ENCODE measurements at regions not wholly inside any gene's neighbourhood (a gene's known extent, or its start where the extent isn't known, plus 50 kb on each side); places are given as distances from the start of the nearest gene placed in this dataset.

DNA sequence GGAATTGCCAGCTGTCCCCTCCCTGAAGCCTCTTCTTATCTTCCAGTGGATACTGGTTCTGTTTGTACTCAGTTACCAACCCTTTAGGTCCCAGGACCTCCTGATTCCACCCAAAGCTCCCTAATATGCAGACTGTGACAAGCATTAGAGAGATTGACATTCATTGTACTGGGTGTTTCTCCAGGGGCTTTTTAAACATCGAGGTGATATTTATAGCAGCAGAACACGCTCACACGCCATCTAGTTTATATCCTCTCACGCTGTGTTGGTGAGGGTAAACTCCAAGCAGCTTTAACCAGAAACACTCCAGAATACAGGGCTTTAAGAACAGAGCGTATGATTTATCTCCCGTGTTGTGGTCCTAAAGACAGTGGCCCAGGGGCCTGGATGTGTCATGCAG is 238.4 kb downstream of the IRF8 start:
- DNase-seq = no peak

DNA sequence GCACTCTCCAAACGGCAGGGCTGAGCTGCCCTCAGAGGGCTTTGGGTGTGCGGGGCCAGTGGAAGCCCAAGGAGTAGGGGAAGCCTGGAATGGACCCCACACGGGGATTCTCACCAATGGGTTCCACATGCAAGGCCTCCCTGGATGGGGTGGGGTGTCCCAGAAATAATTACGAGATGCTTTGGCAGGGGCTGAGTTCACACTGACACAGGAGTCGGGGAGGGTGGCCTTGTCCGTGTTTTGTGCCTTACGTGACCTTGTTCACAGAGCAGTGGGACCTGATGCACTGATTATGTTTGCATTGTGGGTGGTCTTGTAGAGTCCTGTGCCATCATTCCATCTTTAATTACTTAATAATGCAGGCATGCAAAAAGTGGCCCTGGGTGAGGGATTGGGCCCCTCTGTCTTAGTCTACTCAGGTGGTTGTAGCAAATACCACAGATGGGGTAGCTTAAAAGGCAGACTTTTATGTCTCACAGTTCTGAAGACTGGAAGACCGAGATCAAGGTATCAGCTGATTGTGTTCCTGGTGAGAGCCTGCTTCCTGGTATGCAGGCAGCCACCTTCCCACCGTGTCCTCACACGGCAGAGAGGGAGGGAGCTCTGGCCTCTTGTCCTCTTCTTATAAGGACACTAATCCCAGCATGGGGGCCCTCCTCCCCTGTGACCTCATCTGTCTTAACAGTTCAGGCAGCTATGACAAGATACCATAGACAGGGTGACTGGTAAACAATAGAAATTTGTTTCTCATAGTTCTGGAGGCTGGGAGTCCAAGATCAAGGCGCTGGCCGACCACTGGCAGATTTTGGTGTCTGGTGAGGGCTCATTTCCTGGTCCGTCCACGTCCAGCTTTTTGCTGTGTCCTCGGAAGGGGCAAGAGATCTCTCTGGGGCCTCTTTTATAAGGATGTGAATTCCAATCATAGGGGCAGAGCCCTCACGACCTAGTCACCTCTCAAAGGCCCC is 239.4 kb downstream of the IRF8 start:
- no peak for DNase-seq

DNA sequence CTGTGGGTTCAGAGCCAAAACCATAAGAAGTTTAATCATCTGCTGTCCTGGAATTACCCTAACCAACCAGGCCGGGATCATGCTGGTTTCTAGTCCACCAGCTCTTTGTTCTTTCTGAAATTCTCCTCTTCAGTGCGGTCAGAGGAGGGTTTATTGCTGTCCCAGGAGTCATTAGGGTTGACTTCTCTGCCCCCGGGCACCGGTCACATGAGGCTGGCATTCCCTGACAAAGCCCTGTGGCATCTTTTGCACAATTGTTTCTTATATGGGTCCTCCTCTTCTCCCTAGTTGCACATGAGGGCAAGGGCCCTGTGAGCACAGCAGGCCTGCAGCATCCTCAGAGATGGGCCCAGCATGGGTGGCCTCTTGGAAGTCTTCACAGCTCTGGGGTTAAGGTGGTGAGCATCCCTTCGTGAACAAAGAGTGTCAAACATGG is 243.9 kb downstream of the IRF8 start:
- no peak for DNase-seq

DNA sequence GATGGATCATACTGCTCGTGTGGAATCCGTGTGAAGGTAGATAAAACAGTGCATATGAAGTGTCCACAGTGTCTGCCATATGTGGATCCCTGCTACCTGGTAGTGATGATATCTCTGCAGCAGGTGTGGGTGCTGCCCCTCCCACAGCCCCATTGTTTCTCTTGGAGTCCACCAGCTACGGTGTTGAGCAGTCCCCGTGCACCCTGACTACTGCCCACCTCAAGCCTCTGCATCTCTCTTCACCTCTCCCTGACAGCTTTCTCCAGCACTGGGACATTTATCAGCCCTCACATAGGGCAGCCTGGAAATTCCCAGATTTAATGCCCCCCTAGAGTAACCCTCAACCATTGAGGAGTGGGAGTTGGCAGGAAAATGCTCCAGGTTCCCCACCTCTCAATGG is 244.7 kb downstream of the IRF8 start:
- no peak for DNase-seq

DNA sequence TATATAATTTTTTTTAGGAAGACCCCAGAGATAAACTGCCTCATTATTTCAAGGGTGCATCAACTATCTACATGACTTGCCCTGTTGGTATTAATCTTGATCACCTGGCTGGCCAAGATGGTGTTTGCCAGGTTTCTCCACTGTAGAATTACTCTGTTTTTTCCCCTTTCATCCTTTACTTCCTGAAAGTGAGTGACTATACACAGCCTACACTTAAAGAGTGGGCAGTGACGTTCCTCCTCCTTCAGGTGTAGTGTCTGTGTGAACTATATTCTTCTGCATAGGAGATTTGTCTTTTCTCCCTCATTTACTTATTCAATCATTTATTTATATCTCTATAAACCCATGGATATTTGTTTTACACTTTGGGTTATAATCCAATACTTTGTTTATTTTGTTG is 246.7 kb downstream of the IRF8 start:
- no peak for DNase-seq

DNA sequence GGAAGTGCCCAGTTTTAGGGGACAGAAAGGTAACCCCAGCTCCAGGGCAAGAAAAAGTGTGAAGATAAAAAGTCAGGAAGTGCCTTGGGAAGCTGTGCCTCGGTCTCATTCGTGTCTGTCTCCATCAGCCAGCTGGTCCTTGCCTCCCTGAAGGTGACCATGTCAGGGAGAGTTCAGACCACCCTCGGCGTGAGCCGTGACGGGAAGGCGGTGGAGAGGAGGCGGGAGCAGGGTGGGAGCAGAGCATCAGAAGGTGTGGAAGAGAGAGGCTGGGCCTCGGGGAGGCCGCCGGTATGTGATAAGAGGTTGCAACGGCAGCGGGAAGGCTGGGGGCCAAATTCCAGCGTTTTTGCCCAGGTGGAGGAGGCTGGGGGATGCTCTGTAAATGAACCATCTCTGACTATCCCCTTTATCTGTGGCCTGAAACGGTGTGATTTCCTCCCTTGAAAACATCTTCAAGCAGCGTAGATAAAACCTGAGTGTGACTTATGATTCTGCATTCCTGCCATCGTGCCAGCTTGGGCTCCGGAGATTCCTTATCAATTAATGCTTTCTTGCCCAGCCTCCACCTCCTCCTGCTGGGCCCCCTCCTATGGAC is 251.8 kb downstream of the IRF8 start:
- DNase-seq = no peak

DNA sequence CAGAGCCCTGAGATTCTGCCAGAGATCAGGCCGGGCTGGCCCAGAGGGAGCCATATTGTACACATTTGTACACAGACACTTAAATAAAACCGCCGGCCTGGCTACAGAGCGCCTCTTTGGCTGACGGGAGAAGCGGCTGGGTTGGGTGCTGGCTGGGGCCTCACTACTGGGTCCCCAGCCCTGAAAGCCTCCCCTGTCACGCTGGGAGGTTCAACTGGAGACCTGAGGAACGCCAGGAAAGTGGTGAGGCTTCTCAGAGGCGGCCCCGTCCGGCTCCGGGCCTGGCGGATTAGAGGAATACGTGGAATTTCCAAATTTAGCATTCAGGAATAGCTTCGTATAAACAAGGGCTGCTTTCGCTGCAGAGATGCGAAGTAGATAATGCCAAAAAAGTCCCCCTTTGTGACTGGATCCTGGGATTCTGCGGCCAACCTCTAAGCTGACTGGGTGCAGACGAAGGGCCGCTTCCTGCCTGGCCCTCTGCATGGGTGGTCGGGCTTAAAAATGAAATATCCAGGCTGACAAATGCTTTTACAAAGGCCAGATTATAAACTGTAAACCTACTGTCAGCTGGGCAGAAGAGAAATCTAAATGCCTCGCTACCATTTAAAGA is 252.4 kb downstream of the IRF8 start:
- DNase-seq = no peak

DNA sequence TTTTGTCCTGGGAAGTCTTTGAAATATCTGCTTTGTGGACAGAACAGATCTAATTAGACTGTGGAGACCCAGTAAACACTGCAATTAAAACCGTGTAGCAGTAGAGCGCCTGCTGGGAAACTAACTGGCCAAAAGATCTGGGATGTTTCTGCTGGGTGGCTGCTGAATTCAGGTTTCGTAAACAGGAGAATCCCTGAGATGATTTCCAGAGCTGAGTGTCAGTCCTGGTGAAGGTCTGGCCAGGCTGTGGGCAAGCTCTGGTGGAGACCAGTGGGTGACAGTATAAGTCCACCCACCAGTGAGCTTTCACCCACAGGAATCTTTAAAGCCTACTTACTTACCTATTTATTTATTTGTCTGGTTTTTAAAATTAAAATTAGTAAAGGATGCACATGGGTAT is 257.2 kb downstream of the IRF8 start:
- no peak for DNase-seq

DNA sequence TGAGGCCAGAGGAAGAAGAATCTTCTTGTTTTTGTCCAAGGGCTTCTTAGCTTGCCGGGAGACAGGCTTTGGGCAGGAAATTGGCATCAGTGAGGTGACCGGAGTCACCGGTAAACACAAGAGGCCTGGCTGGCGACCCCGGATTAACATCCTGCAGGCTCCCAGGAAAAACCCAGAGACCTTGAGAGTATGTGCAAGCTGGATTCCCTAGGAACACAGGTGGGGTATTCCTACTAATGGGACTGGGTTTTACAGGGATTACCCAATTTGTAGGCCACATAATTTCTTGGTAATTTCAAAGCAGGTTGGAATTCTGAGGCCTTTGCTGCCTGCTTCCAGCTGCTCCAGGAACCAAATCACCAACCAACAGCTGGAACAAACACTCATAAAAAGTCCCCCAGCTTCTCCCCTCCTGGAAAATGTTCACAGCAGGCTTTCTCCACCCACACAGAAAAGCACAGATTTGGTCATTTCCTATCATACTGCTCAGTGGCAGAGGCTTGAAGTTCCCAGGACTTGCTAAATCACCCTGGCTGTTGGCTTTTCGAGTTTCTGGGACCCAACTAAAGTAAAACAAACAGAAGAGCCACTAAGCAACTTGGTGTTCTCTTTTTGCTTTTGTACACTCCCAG is 258.8 kb downstream of the IRF8 start:
- DNase-seq = no peak

DNA sequence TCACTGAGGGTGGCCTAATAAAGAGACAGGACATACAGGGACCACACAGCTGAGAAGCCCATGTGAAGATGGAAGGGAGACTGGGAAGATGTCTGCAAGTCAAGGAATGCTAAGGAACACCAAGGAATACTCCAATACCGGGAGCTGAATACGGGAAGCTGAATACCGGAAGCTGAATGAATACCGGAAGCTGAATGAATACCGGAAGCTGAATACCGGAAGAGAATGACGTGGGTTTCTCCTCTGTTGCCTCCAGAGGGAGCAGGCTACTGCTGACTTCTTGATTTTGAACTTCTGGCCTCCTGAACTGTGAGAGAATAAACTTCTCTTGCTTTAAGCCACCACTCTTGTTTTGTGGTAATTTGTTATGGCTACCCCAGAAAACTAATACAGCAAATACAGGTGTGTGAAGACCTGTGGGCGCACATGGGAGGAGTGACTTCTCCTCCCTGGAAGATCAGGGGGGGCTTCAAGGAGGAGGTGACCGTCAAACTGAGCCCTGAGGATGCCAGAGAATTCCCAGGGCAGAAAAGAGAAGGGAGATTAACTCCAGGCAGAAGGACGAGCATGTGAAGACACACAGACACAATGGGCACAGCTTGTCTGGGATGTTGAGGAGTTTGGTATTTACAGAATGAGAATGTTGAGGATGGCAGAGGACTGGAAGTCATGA is 259.9 kb downstream of the IRF8 start:
- no peak for DNase-seq

DNA sequence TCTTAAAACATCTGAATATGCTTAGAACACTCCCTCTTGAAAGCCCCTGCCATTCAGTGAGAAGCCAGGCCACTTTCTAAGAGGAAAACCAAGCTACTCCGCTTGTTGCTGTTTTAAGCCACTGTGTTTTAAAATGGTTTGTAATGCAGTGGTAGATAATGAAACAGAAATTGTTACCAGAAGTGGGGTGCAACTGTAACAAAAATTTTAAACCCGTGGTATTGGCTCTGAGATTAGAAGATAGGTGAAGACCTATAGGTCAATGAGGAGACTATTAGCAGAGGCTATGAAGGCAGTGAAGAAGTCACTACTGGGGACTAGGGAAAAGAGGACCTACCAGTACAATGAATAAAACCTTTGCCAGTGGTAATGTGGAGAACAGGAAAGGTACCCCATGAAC is 266.5 kb downstream of the IRF8 start:
- DNase-seq = no peak

DNA sequence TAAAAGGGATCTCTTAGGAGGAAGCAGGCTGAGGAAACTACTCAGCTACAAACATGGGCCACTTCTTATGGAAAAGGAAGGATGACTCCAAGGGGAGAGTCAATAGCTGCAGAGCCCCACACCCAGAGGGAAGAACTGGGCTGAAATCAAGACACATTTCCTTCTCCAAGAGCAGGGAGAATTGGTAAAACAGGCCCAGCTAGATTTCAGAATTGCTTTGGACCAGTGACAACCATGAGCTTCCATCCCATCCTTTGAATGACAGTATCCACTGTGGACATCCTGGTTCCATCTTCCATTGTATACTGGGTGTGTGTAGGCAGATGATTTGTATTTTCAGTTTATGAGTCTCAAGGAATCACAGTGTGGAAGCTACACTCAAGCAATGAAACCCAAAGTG is 267.5 kb downstream of the IRF8 start:
- no peak for DNase-seq

DNA sequence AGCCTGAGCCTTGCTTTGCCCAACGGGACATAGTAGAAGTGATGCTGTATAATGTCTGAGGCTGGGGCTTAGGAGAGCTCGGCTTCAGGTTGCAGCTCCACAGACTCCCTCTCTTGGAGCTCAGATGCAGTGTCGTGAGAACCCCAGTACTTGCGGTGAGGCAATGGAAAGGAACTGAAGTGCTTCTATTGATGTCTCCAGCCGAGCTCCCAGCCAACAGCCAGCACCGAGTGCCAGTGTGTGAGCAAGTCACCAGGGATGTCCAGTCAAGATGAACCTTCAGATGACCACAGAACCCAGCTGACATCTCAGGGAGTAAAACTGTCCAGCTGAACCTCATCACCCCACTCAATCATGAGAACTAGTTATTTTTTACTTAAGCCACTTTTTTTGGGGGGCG is 268.1 kb downstream of the IRF8 start:
- no peak for DNase-seq

DNA sequence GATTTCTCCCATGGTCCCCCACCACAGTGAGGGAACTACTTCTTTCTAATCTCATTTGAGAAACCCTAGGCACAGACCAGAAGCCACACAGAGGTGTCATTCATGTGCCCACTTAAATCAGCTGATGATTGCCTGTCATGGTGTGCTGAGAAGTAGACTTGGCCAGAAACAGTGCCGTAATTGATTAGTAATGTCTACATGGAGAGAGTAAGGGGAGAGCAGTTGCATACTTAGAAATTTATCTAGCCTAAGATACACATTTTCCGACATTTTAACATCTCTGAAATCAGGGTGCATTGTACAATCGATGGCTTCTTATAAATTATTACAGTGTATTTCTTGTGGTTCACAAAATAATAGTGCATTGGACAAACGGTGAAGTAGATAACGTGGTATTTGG is 271.8 kb downstream of the IRF8 start:
- no peak for DNase-seq

DNA sequence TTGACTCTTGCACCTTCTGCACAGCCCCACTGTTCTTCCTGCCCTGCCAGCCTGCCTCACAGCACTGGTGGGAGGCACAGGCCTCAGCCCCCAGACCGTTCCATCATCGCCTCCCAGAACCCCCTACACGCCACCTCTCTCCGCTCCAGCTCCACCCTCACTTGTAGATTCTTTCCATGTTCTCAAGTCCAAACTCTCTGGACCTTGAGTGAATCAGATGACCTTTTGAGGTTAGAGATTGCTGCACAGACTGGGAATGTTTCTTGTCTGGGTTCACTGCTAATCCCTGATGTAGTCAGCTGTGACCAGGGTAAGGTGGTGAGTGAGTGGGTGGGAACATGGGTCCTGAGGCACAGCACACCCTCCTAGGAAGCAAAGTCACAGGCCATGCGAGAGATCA is 272.4 kb downstream of the IRF8 start:
- DNase-seq = no peak

DNA sequence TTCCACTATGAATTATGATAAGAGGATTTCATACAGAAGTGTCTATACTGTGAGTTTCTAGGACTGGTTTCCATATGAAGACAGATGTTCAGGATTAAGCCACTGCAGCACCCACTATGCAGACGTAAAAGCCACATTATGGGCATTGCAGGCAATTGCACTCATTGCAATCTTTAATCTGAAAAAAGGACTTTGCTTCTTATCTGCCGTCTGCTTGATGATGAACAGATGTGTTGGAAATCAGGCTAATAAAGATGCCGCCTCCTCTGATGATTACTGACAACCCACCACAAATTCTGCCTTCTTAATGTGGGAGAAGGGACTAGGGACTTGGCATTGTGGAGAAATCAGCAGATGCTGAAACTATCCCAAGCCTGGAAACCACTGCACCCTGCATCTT is 276.9 kb downstream of the IRF8 start:
- no peak for DNase-seq

DNA sequence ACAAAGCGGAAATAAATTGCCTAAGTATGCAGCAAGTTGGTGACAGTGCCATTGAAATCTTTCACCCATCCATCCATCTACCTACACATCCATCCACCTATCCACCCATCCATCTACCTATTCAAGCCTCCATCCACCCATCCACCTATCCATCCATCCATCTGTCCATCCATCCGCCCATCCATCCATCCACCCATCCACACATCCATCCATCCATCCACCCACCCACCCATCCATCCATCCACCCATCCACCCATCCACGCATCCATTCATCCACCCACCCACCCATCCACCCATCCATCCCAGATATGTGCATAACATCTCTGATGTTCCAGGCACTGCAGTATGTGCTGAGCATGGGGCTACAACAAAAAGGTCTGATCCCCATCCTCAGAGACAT is 277.5 kb downstream of the IRF8 start:
- DNase-seq = no peak

DNA sequence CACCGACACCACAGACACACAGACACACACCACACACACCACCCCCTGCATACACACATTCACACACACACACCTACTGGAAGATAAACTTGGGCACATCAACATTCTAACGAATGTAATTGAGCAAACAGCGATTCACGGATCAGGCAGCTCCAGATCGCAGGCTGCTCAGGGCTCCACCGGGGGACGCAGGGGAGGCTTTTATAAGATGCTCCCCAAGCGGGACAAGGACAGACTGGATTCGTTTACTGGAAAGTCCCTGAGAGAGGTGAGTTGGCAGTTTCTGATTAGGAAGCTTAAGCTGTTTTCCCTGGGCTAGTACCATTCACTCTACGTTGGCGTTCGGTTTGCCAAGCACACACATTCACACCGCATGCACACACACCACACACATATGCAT is 281.3 kb downstream of the IRF8 start:
- no peak for DNase-seq

DNA sequence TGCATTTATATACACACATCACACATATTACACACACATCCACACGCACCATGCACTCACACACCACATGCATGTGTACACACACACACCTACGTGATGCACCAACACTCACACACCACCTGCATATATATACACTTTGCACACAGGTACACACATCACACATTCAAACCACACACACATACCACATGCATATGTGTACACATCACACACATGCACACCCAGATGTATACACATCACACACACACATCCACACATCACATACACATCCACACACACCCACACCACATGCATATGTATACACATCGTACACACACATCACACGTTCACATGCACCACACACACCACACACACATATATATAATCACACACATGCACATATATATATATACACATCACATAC is 281.8 kb downstream of the IRF8 start:
- DNase-seq = no peak

DNA sequence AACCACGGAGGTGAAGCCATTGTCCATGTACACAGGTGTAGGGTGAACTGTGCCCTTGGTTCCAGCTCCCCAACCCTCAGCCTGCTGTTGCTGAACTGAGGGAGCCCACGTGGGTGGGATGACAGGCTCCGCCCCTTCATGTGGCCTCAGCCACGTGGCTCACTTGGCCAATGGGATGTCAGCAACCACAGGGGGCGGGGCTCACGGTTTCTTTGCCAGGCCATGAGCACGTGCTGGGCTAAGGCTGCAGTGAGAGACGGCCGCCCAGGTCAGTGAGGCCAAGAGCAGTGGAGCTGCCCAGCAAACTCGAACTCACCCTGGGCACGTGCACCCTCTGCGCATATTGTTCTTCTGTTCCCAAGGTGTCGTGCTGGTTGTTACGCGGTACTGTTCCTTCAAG is 282.6 kb downstream of the IRF8 start:
- no peak for DNase-seq

DNA sequence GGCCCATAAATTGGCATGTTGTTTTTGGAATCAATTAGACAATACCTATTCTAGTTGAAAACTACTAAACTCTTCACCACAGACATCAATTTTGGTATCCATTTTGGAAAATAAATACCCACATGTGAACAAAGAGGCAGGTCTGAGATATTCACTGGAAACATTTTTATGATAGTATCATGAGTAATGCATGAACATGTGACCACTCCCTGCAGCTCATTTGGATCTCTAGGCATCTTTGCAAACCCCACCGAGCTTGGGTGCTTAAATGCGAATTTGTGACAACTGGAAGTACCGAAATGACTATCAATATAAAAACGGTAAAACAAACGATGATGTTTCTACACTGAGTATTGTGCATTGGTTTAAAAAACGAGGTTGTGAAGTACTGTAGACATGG is 285.2 kb downstream of the IRF8 start:
- DNase-seq = no peak

DNA sequence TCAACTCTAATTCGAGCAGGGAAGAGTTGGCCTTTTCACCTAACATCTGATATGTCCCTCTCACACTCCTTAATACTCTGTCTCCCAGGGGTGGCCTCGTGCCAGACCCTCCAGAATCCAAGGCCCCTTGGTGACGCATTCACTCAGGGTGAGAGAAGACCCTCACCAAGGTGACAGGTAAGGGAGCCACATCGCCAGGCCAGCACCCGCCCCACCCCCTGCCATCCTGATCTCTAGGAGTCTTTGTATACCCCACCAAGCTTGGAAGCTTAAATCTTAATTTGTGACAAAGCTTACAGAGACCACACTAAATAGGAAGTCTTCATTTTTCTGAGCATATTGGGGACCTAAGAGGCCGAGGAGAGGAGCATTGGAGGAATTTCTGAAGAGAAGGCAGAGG is 286.1 kb downstream of the IRF8 start:
- no peak for DNase-seq

Measured in hypothalamus (tissue), 51 donors.